SJSA1 (cell line): ENCODE measurements at regions not wholly inside any gene's neighbourhood (a gene's known extent, or its start where the extent isn't known, plus 50 kb on each side); places are given as distances from the start of the nearest gene placed in this dataset.

ENCODE experiments used
- DNase-seq, 2 experiments: peaks; one replicate each; pipeline ENCODE4 v3.0.0-alpha.2; 2015 to 2020; ENCODE audit warnings: low spot score in 2 of 2, low read depth in 1 of 2
- H3K27ac ChIP-seq: fragments of 250-450 bp; sonication (Bioruptor Pico); 2 replicates; pipeline ENCODE4 v1.5.1; 2020; ENCODE audit warnings: mild to moderate bottlenecking, moderate library complexity
- H3K27me3 ChIP-seq: fragments of 250-450 bp; sonication (Bioruptor Pico); replicated peaks from 2 replicates; pipeline ENCODE4 v1.5.1; 2020; ENCODE audit warnings: mild to moderate bottlenecking, moderate library complexity
- H3K36me3 ChIP-seq: fragments of 250-450 bp; sonication (Bioruptor Pico); 2 replicates; pipeline ENCODE4 v1.5.1; 2020; ENCODE audit warnings: mild to moderate bottlenecking
- H3K4me1 ChIP-seq: fragments of 250-450 bp; sonication (Bioruptor Pico); replicated peaks from 2 replicates; pipeline ENCODE4 v1.6.1; 2021; ENCODE audit warnings: mild to moderate bottlenecking
- H3K4me3 ChIP-seq: fragments of 250-450 bp; sonication (Bioruptor Pico); 2 replicates; pipeline ENCODE4 v1.5.1; 2020; ENCODE audit warnings: mild to moderate bottlenecking
- H3K9me3 ChIP-seq: fragments of 250-450 bp; sonication (Bioruptor Pico); replicated peaks from 2 replicates; pipeline ENCODE4 v1.5.1; 2020; ENCODE audit warnings: mild to moderate bottlenecking

GRCh38 chr5:61941637-61942036 lies 364.4 kb upstream of the KIF2A start:
- Histone ChIP-seq H3K9me3 (no peaks in the 10 kb centered on the region), H3K36me3 (no peaks in the 10 kb centered on the region), H3K4me1 (no peaks in the 10 kb centered on the region), H3K27me3 (no peaks in the 10 kb centered on the region; the same call in 1 of the 2 replicates), H3K27ac (no peak overlapping the region), H3K4me3 (no peak overlapping the region)
- no peak for DNase-seq

- Histone ChIP-seq H3K36me3 (no peaks in the 10 kb centered on the region), H3K9me3 (no peaks in the 10 kb centered on the region), H3K4me3 (no peak overlapping the region), H3K27ac (no peak overlapping the region), H3K27me3 (no peaks in the 10 kb centered on the region; the same call in 1 of the 2 replicates), H3K4me1 (no peaks in the 10 kb centered on the region)
- DNase-seq: no peak
Observed at GRCh38 chr5:61942462-61943049, 363.4 kb upstream of the KIF2A start.

- H3K9me3 ChIP-seq: no peaks in the 10 kb centered on the region
- no peak overlapping the region for H3K4me3 ChIP-seq
- no peak overlapping the region for H3K27ac ChIP-seq
- H3K36me3 ChIP-seq: no peaks in the 10 kb centered on the region
- H3K4me1 ChIP-seq: no peaks in the 10 kb centered on the region
- no peaks in the 10 kb centered on the region; the same call in 1 of the 2 replicates for H3K27me3 ChIP-seq
- no peak for DNase-seq
Observed at GRCh38 chr5:61943713-61944112, 362.3 kb upstream of the KIF2A start.

- no peak for DNase-seq
- H3K4me1 ChIP-seq: no peaks in the 10 kb centered on the region
- H3K4me3 ChIP-seq: no peak overlapping the region
- H3K36me3 ChIP-seq: no peaks in the 10 kb centered on the region
- no peaks in the 10 kb centered on the region; the same call in 1 of the 2 replicates for H3K27me3 ChIP-seq
- H3K27ac ChIP-seq: no peak overlapping the region
- H3K9me3 ChIP-seq: no peaks in the 10 kb centered on the region
Observed at GRCh38 chr5:61948151-61948550, 357.9 kb upstream of the KIF2A start.

- Histone ChIP-seq H3K4me1 (no peaks in the 10 kb centered on the region), H3K4me3 (no peak overlapping the region), H3K9me3 (no peaks in the 10 kb centered on the region), H3K27me3 (no peaks in the 10 kb centered on the region; the same call in 1 of the 2 replicates), H3K36me3 (no peaks in the 10 kb centered on the region), H3K27ac (no peak overlapping the region)
- DNase-seq: no peak
Observed at GRCh38 chr5:61949054-61949678, 356.8 kb upstream of the KIF2A start.

GRCh38 chr5:61949679-61950435 lies 356.1 kb upstream of the KIF2A start:
- DNase-seq: no peak
- no peaks in the 10 kb centered on the region for H3K4me1 ChIP-seq
- H3K27me3 ChIP-seq: no peaks in the 10 kb centered on the region; the same call in 1 of the 2 replicates
- H3K4me3 ChIP-seq: no peak overlapping the region
- no peaks in the 10 kb centered on the region for H3K36me3 ChIP-seq
- no peak overlapping the region for H3K27ac ChIP-seq
- no peaks in the 10 kb centered on the region for H3K9me3 ChIP-seq

GRCh38 chr5:61951295-61951694 lies 354.7 kb upstream of the KIF2A start:
- no peak for DNase-seq
- Histone ChIP-seq H3K27ac (no peak overlapping the region), H3K27me3 (no peaks in the 10 kb centered on the region; the same call in 1 of the 2 replicates)

GRCh38 chr5:61953913-61954312 lies 352.1 kb upstream of the KIF2A start:
- H3K27ac ChIP-seq: no peak overlapping the region
- H3K4me1 ChIP-seq: no peaks in the 10 kb centered on the region
- H3K4me3 ChIP-seq: no peak overlapping the region
- no peak for DNase-seq
- no peaks in the 10 kb centered on the region for H3K9me3 ChIP-seq
- H3K27me3 ChIP-seq: no peaks in the 10 kb centered on the region
- H3K36me3 ChIP-seq: no peaks in the 10 kb centered on the region

More at GRCh38 chr5:61951295-61951694, 354.7 kb upstream of the KIF2A start:
- H3K9me3 ChIP-seq: no peaks in the 10 kb centered on the region
- H3K36me3 ChIP-seq: no peaks in the 10 kb centered on the region
- H3K4me1 ChIP-seq: no peaks in the 10 kb centered on the region
- H3K4me3 ChIP-seq: no peak overlapping the region

- no peaks in the 10 kb centered on the region for H3K36me3 ChIP-seq
- H3K4me1 ChIP-seq: peaks cover 17% of the 10 kb centered on the region
- no peak overlapping the region for H3K27ac ChIP-seq
- H3K4me3 ChIP-seq: no peak overlapping the region
- no peaks in the 10 kb centered on the region for H3K27me3 ChIP-seq
- DNase-seq: peak in 1 of 2 experiments; percentile 12
- H3K9me3 ChIP-seq: no peaks in the 10 kb centered on the region
Observed at GRCh38 chr5:61964201-61964600, 341.8 kb upstream of the KIF2A start.

GRCh38 chr5:61965069-61965468 lies 340.9 kb upstream of the KIF2A start:
- Histone ChIP-seq H3K9me3 (no peaks in the 10 kb centered on the region), H3K36me3 (no peaks in the 10 kb centered on the region), H3K27me3 (0 out of 2 replicates have a peak, but pooled peaks cover 1% of the 10 kb centered on the region), H3K27ac (no peak overlapping the region), H3K4me1 (peaks cover 21% of the 10 kb centered on the region), H3K4me3 (no peak overlapping the region)
- no peak for DNase-seq

GRCh38 chr5:61965490-61965889 lies 340.5 kb upstream of the KIF2A start:
- no peak overlapping the region for H3K27ac ChIP-seq
- H3K9me3 ChIP-seq: no peaks in the 10 kb centered on the region
- H3K27me3 ChIP-seq: 0 out of 2 replicates have a peak, but pooled peaks cover 4% of the 10 kb centered on the region
- no peak overlapping the region for H3K4me3 ChIP-seq
- no peaks in the 10 kb centered on the region for H3K36me3 ChIP-seq
- DNase-seq: no peak
- H3K4me1 ChIP-seq: peaks cover 21% of the 10 kb centered on the region

- 0 out of 2 replicates have a peak, but pooled peaks cover 4% of the 10 kb centered on the region for H3K27me3 ChIP-seq
- H3K27ac ChIP-seq: no peak overlapping the region
- no peak overlapping the region for H3K4me3 ChIP-seq
- no peak for DNase-seq
- peaks cover 21% of the 10 kb centered on the region for H3K4me1 ChIP-seq
- H3K9me3 ChIP-seq: no peaks in the 10 kb centered on the region
- H3K36me3 ChIP-seq: no peaks in the 10 kb centered on the region
Observed at GRCh38 chr5:61966296-61966955, 339.6 kb upstream of the KIF2A start.

- no peaks in the 10 kb centered on the region for H3K9me3 ChIP-seq
- 0 out of 2 replicates have a peak, but pooled peaks cover 4% of the 10 kb centered on the region for H3K27me3 ChIP-seq
- DNase-seq: no peak
Observed at GRCh38 chr5:61966997-61967396, 339.0 kb upstream of the KIF2A start.

More at GRCh38 chr5:61966997-61967396, 339.0 kb upstream of the KIF2A start:
- H3K36me3 ChIP-seq: no peaks in the 10 kb centered on the region
- H3K4me3 ChIP-seq: no peak overlapping the region
- H3K4me1 ChIP-seq: peaks cover 21% of the 10 kb centered on the region
- H3K27ac ChIP-seq: no peak overlapping the region
